Left hindlimb (tissue), 1 donor: ENCODE measurements at regions not wholly inside any gene's neighbourhood (a gene's known extent, or its start where the extent isn't known, plus 50 kb on each side); places are given as distances from the start of the nearest gene placed in this dataset.

Experiments
- DNase-seq: peaks from one replicate; pipeline ENCODE4 v3.0.0-alpha.2; 2018

DNA sequence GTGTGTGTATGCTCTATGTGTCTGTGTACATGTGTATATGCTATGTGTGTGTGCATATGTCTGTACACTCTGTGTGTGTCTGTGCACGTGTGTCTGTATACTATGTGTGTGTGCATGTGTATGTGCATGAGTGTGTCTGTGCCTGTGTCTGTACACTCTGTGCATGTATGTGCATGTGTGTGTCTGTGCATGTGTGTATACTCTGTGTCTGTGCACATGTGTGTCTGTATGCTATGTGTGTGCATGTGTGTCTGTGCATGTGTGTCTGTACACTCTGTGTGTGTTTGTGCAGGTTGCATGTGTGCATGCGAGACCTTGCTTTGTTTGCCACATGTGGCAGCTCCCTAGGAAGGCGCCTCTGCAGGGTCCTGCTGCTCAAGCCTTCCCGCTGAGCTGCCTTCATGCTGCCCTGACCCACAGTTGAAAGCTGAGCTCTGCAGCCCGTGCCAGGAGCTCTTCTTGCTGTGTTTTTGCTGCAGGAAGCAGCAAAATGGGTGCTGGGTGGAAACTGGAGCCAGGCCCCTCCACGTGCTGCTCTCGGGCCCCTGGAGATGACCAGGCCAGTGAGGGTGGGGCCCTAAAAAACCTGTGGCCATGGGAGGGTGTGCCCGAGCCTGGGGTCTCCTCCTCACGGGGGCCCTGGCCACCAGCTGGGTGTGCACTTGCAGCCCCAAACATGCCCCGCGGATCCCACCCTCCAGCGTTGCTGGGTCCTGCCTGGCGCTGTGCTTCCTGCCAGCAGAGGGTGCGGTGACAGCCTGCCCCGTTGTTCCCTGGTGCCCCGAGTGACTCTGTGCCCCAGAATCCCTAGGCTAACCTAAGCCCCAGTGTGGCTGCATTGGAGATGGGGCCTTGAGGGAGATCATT lies 109.1 kb downstream of the DACT2 start:
- peak; percentile 19 for DNase-seq

DNA sequence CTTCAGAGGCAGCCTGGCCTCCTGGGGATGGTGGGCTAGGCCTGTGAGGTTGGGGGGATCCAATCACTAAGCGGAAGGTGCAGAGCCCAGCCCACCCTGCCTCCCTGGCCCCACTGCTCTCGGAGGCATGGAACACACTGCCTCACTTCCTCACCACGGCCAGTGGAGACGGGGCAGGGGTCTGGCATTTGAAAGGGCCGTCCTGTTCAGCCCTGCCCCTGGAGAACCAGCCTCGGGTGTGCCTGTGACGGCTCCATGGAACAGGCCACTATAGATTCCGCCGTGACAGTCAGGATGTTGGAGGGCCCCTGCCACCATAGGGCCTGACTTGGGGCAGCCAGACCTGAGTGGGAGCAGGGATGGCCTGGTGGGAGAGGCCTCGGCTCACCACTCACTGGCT lies 110.2 kb downstream of the DACT2 start:
- no peak for DNase-seq

DNA sequence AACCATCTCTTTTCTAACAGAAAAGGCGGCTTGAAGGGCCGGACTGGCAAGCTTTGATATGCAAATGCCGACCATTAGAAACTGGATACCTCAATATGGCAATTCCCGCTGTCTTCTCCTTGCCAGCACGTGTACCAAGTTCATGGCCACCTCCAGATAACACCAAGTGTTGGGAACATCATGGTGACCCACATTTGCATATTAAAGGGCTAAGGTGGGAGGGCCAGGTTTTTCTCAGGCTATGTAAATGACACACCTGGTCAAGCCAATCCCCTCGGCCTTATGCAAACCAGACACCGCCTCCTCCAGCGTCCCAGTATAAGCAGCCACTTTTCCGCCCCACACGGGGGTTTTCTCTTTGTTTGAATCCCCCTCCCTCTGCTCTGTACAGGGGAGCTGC lies 110.7 kb downstream of the DACT2 start:
- no peak for DNase-seq

DNA sequence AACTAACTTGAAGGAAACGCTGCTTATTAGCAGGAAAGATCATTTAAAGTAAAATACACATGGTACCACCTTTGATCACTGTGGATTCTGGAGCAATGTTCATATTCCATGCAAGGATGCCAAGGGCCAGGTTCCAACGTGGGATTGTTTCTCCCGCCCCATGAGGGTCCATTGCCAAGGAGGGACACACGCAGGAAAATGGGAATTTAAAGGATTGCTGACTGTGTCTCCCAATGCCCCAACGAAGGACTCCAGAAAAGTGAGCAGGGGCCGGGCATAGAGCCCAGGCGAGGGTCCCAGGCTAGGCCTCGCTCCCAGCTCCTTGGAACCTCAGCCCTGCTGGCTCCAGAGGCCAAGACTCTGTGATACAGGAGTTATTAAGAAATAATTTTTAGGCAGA lies 111.2 kb downstream of the DACT2 start:
- no peak for DNase-seq

DNA sequence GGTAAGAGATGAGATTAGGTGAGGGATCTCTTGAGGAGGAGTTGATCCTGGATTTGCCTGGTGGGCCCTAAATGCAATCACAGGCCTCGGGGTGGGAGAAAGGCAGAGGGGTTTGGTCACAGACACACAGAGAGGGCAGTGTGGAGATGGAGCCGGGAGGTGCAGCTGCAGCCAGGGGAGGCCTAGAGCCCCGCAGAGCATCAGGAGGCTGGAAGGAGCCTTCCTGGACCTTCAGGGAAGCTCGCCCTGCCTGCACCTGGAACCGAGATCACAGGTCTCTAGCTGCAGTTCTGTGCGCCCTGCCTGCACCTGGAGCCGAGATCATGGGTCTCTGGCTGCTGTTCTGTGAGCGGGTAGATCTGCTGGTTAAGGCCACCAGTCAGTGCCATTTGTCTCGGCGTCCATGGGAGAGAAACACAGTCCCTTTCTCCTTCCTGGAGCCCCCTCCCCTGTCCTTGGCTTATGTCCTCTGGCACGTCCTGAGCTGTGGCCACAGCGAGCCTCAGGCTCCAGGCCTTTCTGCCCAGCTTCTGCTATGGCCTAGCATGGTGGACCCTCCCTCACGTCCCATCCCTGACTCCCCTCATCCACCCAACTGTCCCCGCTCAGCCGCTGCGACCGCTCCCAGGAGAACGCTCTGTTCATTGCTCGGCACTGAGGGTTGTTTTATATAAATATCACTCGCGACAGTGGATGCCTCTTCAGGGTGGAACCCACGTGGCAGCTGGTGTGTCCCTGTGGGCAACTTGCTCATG lies 112.0 kb downstream of the DACT2 start:
- no peak for DNase-seq

DNA sequence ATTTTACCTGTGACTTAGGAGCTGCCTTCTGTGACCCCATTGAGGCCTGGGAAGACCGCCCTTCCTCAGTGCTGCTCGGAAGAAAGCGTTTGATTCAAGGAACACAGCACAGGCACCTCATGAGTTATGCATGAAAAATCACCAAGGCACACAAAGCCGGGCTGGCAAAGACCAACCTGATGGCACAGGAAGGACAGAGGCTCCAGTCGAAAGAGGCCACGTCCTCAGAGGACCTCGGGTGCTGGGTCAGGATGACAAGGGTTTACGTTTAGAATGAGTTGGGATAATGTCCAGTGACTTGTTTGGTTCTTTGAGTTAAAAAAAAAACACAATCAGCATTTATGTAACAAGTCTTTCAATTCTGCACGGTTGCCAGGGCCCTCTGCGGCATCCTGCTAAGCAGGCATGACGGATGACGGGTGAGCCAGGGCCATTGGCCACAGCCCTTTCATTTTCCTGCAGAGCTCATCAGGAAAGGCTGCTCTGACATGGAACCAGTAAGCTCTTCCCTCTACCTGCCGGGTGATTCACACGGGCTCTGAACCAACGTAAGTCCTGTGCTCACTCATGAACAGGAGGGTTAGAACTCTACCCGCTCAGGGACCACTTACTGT lies 112.8 kb downstream of the DACT2 start:
- no peak for DNase-seq

DNA sequence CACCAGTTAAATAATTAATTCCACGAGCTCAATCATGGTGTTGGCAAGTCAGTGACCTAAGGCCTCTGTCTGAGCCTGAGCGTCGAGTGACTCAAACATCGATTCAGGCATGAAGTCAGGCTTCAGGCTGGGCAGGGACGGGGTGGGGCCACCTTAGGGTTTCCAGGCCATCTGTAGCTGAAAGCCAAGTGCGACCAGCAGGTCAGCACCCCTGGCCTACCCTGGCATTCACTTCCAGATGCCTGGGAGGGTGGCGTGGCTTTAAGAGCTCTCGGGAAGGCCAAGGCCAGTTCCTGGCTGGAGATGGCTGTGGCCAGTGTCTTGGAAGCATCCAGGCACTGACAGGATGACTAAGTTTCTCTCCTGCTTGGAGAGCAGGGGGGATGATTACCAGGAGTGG lies 113.4 kb downstream of the DACT2 start:
- DNase-seq = no peak

DNA sequence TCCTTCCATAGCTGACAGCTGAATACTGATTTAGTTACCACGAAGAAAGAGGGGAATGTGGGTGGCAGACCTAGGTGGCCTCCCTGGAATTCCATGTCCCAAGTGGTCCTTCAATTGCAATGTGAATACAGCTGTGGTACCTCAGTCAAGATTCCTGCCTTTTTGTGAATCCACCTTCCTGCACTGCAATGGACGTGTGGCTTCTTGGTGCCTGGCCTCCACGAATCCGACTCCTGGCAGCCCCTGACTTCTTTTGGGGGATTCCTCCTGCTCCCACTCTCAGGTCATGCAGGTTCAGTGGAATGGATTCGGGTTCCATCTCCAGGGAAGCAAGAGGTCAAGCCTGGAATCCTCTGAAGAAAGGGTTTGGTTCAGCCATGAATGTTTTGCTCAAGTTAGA lies 117.8 kb downstream of the DACT2 start:
- DNase-seq = no peak

DNA sequence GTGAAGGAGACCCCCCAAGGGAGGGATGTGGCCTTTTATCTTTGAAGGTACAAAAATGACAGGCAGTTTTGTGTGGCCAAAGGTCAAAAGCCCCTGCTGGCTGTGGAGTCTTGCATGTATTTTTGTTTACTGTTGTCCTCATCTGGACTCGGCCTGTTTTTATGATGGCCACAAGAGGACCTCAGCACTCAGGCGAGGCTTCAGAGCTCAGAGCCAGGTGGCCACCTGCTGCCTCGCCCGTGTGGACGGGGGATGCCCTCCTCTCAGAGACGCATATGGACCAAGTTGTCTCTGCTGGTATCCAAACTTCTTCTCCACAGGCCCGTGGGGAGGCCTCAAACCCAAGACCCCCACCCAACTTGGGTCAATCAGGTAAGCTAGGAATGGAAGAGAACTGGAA lies 118.2 kb downstream of the DACT2 start:
- DNase-seq = no peak

DNA sequence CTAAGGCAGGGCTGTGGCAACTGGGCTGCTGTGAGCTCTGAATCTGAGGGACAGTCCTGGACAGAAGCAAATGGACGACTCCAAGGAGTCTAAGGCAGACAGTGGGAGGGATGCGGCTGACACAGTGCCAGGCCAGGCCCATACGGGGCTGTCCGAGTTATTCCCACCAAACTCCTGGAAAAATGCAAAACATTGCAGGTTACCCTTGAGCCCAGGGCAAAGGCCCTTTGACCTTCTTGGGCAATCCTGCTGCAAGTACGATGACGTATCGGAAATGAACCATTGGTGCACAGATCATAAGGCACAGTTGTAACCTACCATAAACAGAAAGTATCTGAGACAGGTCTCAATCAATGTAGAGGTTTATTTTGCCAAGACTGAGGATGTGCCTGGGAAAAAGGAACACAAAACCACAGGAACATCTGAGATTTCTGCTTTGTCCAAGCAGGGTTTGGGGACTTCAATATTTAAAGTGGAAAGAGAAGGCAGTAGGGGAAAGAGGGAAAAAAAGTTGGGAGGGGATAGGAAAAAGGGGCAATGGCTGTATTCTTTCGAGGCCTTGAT lies 118.9 kb downstream of the DACT2 start:
- no peak for DNase-seq

DNA sequence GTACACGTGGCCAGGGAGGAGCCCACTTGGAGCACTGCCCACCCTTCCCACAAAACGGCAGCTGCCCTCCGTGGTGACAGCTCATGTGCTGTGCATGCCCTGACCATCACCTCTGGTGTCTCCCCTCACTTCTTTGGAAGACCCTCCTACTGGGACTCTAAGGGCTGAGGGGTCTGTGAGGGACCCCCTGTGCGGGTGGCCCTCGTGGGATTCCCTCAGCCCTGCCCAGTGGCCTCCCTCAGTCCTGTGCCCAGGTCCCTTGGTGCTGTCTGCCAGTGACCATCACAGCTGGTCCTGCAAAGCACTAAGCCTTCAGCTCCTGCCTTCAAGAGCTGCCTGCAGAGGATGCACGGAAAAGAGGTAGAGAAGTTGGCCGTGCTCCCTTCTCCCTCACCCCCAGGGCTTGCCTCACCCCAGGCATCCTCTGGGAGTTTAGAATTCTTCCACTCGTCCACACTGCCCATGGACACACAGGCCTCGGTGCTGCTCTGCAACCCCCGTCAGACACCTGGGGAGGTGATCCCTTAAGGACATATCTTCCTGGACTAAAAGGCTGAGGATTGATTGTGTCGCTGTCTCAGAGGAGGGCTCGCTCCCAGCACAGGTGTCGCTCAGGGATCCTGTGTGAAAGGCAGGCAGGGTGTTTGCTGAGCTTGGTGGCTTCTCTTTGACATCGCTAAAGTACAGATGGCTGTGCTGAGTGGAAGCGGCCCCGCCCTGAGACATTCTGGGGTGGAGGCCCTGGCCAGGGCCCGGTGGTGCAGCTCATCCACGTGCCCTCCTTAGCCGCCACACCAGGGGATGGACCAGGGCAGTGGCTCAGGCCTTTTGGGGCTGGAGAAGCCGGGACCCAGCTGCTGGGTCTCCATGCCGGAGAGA lies 119.5 kb upstream of the FRMD1 start:
- DNase-seq = no peak

DNA sequence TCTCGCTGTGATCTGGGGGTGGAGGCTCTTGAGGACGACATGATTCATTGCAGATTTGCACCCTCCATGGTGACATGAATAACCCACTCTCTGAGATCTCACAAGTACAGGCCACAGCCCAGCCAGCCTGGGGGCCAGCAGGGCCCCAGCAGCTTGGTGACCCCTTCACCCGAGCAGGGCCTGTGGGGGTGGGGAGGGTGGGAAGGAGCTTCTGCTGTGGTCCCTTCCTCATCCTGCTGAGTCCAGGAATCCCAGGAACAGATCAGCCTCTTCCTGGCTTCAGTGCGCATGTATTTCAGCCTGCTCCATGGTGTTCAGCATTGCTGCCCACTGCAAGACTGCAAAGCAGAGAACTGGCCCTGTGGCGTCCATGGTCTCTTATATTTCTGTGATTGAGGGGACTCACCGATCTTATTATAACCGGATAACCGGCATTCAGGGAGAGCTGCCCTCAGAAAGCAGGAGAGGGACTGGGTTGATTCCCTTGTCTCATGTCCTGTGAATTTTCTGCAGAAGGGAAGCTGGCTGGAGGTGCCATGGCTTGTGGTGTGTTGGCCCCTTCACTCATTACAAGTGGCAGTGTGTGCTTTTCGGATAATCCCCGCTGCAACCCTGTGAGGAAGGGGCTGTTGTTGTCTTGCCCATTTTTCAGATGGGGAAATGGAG lies 118.8 kb upstream of the FRMD1 start:
- no peak for DNase-seq

DNA sequence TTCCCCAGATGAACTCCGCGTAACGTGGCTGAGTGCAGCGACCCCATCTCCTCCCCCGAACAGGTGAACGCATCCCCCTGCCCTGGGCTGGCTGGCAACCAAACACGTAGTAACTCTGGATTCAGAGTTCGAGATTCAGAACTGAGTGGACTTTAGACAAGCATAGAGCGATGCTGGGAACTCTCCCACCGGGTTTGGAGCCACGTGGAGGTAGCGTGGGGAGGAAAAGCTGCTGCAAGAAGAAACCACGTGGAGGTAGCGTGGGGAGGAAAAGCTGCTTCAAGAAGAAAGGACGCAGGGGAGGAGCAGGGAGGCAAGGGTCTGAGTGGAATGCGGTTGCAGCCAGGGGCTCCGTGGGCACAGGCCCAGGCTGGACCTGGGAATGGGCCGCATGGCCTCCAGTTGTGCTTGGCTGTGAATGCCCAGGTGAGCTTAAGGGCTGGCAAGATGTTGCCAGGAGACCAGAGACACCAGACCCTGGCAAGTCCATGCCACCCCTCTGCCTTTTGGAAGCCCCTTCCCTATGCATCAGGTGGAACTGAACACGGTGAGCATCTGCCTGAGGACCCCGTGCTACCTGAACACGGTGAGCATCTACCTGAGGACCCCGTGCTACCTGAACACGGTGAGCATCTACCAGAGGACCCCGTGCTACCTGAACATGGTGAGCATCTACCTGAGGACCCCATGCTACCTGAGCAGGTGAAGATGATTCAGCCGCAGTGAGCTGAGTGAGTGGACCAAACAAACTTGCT lies 118.0 kb upstream of the FRMD1 start:
- DNase-seq = no peak

DNA sequence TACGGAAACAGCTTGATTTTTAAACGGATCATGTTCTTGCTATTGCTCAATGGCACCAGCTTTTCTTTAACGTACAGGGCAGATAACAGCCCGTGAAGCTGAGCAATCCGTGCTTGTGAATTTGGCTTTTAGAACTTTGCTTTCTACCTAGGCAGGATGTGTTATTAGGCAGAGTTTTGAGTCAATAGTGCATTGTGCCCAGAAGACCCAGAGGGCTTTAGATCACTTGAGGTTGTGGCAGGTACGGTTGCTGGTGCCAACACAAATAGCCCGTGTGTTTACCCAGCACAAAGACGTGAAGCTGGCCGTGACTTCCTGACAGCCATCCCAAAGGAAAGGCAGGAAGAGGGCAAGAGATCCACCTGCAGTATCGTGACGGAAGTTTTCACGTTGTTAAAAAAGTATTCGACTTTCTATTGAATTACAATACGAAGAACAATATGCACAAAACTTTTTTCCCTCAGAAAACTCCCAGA lies 117.4 kb upstream of the FRMD1 start:
- DNase-seq = no peak

DNA sequence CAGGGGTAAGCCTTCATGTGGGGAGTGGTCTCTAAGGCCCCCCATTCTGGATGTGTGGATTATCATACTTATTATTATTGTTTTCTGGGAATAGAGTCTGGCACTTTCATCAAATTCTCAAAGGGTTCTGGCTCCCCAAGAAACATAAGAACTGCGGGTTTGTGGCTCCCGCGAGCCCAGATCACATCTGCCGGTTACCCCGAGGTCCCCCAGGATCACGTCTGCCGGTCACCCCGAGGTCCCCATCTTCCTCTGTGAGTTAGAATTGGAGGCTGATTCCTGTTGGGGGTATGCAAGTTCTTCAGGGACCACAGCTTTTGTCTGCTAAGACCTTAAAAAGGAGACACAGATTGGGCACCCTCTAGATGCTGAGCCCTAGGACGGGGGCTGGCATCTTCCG lies 116.7 kb upstream of the FRMD1 start:
- no peak for DNase-seq

DNA sequence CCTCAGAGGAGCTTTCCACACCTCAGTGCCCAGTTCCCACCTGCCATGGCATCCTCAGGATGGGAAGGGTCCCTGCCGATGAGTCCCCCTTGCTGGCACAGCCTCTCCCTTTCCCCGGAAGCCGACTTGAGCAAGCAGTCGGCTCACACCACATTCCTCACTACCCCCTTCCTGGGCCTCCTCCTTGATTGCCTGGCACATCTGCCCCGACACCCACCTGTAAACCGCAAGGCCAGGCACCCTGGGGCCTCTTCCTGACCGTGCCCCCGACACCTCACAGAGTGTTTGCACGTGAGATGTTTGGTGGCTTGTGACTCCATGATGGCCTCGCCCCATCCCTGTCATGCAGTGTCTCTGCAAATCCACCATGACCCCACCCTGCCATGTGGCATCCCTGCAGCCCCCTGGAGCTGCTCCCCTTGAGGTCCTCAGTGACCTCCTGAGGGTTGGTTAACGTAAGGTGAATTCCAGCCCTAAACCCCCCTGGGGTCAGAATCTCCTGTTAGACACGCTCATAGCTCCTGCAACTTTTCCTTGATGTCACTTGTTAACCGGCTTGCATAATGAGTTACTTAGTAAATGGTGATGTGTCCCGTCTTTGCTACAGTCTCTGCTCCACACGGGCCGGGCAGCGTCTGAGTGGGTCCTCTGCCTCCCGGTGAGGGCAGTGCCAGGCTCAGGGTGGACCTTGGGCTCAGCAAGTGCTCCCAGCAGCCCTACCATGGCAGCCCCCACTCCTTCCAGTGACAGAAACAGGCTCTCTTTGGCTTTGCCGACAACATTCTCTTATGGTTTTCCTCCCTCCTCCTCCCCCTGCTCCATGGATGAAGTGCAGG lies 115.9 kb upstream of the FRMD1 start:
- DNase-seq = no peak

DNA sequence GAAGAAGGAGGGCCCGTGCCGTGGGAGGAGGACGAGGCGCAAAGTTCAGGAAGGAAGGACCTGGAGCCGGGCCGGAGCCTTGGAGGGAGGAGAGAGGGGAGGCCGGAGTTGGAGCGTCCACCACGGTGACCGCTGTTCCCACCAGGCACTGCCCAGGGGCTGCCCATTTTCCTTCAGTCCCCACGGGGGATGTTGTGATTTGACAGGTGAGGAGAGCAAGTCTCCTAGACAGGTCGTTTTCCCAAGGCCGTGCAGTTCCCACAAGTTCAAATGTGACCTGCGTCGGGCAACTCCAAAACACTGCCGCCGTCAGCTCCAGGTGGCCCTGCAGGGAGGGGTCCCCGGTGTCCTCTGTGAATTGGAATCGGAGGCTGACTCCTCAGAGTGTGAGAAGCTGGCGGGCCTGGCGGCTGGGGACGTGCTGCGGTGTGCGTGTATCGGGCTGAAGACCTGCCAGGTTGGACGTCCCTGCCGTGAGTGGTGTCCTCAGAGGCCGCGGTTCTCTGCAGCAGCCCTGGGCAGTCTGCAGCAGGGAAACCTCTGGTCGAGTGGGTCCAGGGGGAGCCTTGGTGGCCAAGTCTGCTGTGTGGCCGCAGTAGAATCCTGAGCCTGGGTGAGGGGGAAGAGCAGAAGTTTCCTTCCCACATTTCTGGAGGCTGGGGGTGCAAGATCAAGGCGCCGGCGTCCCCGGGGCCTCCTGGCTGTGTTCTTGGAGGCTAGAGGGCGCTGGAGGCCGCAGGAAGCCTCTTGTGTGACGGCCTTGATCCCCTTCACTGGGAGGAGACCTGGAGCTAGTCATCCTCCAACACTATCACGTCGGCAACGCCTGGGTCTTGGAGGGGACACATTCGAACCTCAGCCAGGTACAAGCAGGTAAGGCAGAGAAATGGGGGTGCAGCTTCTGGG lies 115.1 kb upstream of the FRMD1 start:
- no peak for DNase-seq

DNA sequence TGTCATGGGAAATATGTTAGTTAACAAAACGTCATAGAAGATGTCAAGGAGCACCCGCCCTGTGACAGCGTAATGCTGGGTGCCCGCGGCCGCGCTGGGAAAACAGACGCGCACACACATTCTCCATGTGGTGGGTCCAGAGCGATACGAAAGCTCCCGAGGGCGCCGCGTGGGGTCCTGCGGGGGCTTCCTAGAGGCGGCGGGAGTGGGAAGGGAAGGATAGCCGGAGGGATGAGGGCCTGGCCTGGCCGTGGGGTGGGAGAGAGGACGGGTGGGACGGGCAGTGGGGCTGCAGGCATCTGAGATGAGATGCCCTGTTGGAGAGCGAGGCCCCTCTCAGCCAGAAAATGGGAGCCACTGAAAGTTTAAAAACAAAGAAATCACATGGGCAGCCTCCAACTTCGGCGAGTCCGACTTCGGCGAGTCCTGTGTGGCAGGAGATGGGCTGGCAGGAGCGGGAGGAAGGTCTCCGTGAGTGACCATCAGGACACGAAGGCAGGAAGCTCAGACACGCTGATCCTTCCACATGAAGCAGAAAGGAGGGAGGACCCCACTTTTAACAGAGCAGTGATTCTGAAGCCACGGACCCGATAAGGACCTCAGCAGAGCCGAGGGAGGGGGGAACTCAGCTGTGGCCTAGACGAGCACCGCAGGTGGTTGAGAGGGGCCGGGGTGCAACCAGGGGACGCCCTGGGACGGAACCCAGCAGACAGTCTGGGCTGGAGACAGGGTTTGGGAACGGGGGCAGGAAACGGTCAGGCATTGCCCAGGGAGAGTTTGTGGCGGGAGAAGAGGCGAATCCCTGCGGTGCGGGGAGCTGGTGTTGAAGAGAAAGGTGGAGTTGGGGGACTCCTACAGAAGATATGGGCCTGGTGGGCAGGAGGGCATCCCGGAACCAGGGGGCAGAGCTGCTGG lies 114.1 kb upstream of the FRMD1 start:
- DNase-seq = no peak
